ENCODE measurements at regions not wholly inside any gene's neighbourhood (a gene's known extent, or its start where the extent isn't known, plus 50 kb on each side); places are given as distances from the start of the nearest gene placed in this dataset.

DNA sequence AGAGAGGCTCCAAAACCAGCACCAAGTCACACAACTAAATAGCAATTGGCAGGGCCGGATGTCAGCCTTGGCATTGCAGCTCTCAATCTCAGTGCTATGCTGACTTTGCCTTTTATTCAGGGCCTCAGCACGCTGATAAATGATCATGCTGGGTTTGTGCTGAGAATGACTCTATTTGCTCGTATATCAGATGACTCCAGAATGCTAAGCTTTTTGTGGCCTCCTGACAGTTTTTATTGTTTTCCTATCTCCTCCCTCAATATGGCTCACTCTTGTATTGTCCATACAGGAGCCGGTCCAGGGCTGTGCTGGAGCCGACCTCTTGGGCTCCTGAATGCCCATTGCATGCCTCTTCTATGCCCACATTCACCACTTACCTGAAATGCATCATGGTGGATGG, 211.0 kb downstream of the EFNB2 start:
- H3K27ac Mint-ChIP-seq: no peak overlapping the region
- H3K36me3 ChIP-seq (ENCODE audit: control insufficient read depth in 2 of 2, extremely low read depth in 1 of 2, insufficient read depth in 1 of 2, low read length in 1 of 2): no peaks in the 10 kb centered on the region
- H3K4me3 ChIP-seq (ENCODE audit: control insufficient read depth in 1 of 2, extremely low read depth in 1 of 2, low read length in 1 of 2): no peak overlapping the region
- H3K4me1 Mint-ChIP-seq: no peaks in the 10 kb centered on the region
- H3K27ac ChIP-seq (ENCODE audit: low read length): no peak overlapping the region
- POLR2A ChIA-PET: no interaction called here
- peaks cover 15 to 18% (median 17%) of the 10 kb centered on the region in 3 donors for H3K9me3 Mint-ChIP-seq
- H3K27me3 Mint-ChIP-seq: peaks cover 0 to 4% of the 10 kb centered on the region in 2 donors
- H3K27me3 ChIP-seq (replicated peaks in 1 of 2; ENCODE audit: control insufficient read depth in 2 of 2, extremely low read depth in 1 of 2, insufficient read depth in 2 of 2, low read length in 1 of 2): no peaks in the 10 kb centered on the region
- no peak overlapping the region for H3K4me3 Mint-ChIP-seq
- no peaks in the 10 kb centered on the region for H3K36me3 Mint-ChIP-seq
- no peak for ATAC-seq (replicated peaks in 1 of 4)
- CTCF ChIA-PET: no interaction called here
- 52% methylated on average over 2 of the region's 5 CpGs for WGBS (ENCODE audit: insufficient coverage)
- no peaks in the 10 kb centered on the region for H3K4me1 ChIP-seq (ENCODE audit: control insufficient read depth in 1 of 2, extremely low read depth in 1 of 2, insufficient read depth in 2 of 2, low read length in 2 of 2)
- no peaks in the 10 kb centered on the region for H3K9me3 ChIP-seq
- DNase-seq: no peak

GRCh38 chr13:106322628-106323027, 212.8 kb downstream of the EFNB2 start:
- H3K27me3 Mint-ChIP-seq: no peaks in the 10 kb centered on the region
- H3K4me1 Mint-ChIP-seq: no peaks in the 10 kb centered on the region
- H3K4me3 Mint-ChIP-seq: no peak overlapping the region
- ATAC-seq (replicated peaks in 1 of 4) (no peak), DNase-seq (no peak)
- no peak overlapping the region for H3K27ac Mint-ChIP-seq
- H3K9me3 Mint-ChIP-seq: peaks cover 15 to 18% (median 17%) of the 10 kb centered on the region in 3 donors
- Histone ChIP-seq H3K4me1 (ENCODE audit: control insufficient read depth in 1 of 2, extremely low read depth in 1 of 2, insufficient read depth in 2 of 2, low read length in 2 of 2) (no peaks in the 10 kb centered on the region), H3K4me3 (ENCODE audit: control insufficient read depth in 1 of 2, extremely low read depth in 1 of 2, low read length in 1 of 2) (no peak overlapping the region), H3K27ac (ENCODE audit: low read length) (no peak overlapping the region), H3K27me3 (replicated peaks in 1 of 2; ENCODE audit: control insufficient read depth in 2 of 2, extremely low read depth in 1 of 2, insufficient read depth in 2 of 2, low read length in 1 of 2) (no peaks in the 10 kb centered on the region), H3K36me3 (ENCODE audit: control insufficient read depth in 2 of 2, extremely low read depth in 1 of 2, insufficient read depth in 1 of 2, low read length in 1 of 2) (no peaks in the 10 kb centered on the region), H3K9me3 (no peaks in the 10 kb centered on the region)
- no peaks in the 10 kb centered on the region for H3K36me3 Mint-ChIP-seq
- ChIA-PET CTCF (no interaction called here), POLR2A (no interaction called here)

GRCh38 chr13:106318941-106319411, 216.5 kb downstream of the EFNB2 start:
- no CpG with 5 or more reads among the region's 4 CpGs for WGBS (ENCODE audit: insufficient coverage)
- H3K27me3 ChIP-seq (replicated peaks in 1 of 2; ENCODE audit: control insufficient read depth in 2 of 2, extremely low read depth in 1 of 2, insufficient read depth in 2 of 2, low read length in 1 of 2): no peaks in the 10 kb centered on the region
- POLR2A ChIA-PET: interaction anchor here in 1 of 2 donors (0.6 kb wide), 1 partner anchor 836 kb away, joined by 4 read pairs; no protein-coding TSS in a partner anchor

DNA sequence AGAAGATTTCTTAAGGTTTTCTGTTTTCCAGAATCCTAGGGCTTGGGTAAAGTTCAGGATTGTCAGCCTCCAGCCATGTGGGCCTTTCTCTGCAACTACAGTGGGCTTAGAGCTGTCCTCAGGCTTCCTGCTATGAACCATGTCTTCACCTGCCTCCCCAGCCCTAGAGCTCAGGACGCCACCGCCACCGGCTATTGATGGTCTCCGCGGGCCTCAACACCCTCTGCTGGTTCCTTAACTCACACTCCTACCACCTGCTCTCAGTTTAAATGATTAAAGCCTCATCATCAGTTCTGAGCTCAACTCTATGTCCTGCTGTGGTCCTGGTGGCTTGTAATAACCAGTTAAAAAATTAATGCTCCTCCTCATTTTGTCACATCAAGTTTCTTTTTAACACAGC, 221.0 kb downstream of the EFNB2 start:
- DNase-seq (no peak), ATAC-seq (replicated peaks in 1 of 4) (peak in 1 of 4 experiments; percentile 17)
- ChIA-PET CTCF (no interaction called here), POLR2A (interaction anchor here in 1 of 2 donors (0.6 kb wide), 1 partner anchor 370 kb away, joined by 4 read pairs; no protein-coding TSS in a partner anchor)
- Mint-ChIP-seq H3K36me3 (no peaks in the 10 kb centered on the region), H3K27me3 (no peaks in the 10 kb centered on the region), H3K4me1 (no peaks in the 10 kb centered on the region), H3K4me3 (no peak overlapping the region), H3K27ac (no peak overlapping the region), H3K9me3 (no peaks in the 10 kb centered on the region)
- Histone ChIP-seq H3K27me3 (replicated peaks in 1 of 2; ENCODE audit: control insufficient read depth in 2 of 2, extremely low read depth in 1 of 2, insufficient read depth in 2 of 2, low read length in 1 of 2) (no peaks in the 10 kb centered on the region), H3K27ac (ENCODE audit: low read length) (no peak overlapping the region), H3K9me3 (no peaks in the 10 kb centered on the region), H3K4me1 (ENCODE audit: control insufficient read depth in 1 of 2, extremely low read depth in 1 of 2, insufficient read depth in 2 of 2, low read length in 2 of 2) (no peaks in the 10 kb centered on the region), H3K36me3 (ENCODE audit: control insufficient read depth in 2 of 2, extremely low read depth in 1 of 2, insufficient read depth in 1 of 2, low read length in 1 of 2) (no peaks in the 10 kb centered on the region), H3K4me3 (ENCODE audit: control insufficient read depth in 1 of 2, extremely low read depth in 1 of 2, low read length in 1 of 2) (no peak overlapping the region)
- 94% methylated on average over 3 of the region's 5 CpGs for WGBS (ENCODE audit: insufficient coverage)

More at GRCh38 chr13:106318941-106319411, 216.5 kb downstream of the EFNB2 start:
- no peaks in the 10 kb centered on the region for H3K27me3 Mint-ChIP-seq
- H3K27ac Mint-ChIP-seq: no peak overlapping the region
- ATAC-seq (replicated peaks in 1 of 4): no peak
- DNase-seq: no peak
- no peaks in the 10 kb centered on the region for H3K9me3 ChIP-seq
- no peak overlapping the region for H3K4me3 ChIP-seq (ENCODE audit: control insufficient read depth in 1 of 2, extremely low read depth in 1 of 2, low read length in 1 of 2)
- CTCF ChIA-PET: no interaction called here
- H3K36me3 Mint-ChIP-seq: no peaks in the 10 kb centered on the region
- no peak overlapping the region for H3K27ac ChIP-seq (ENCODE audit: low read length)
- peaks cover 13 to 17% (median 15%) of the 10 kb centered on the region in 3 donors for H3K9me3 Mint-ChIP-seq
- no peaks in the 10 kb centered on the region for H3K36me3 ChIP-seq (ENCODE audit: control insufficient read depth in 2 of 2, extremely low read depth in 1 of 2, insufficient read depth in 1 of 2, low read length in 1 of 2)
- no peaks in the 10 kb centered on the region for H3K4me1 Mint-ChIP-seq
- no peak overlapping the region for H3K4me3 Mint-ChIP-seq
- no peaks in the 10 kb centered on the region for H3K4me1 ChIP-seq (ENCODE audit: control insufficient read depth in 1 of 2, extremely low read depth in 1 of 2, insufficient read depth in 2 of 2, low read length in 2 of 2)

- ChIA-PET CTCF (no interaction called here), POLR2A (no interaction called here)
- H3K9me3 Mint-ChIP-seq: peaks cover 6 to 11% (median 9%) of the 10 kb centered on the region in 3 donors
- 90% methylated on average over 3 of the region's 9 CpGs for WGBS (ENCODE audit: insufficient coverage)
- H3K27me3 Mint-ChIP-seq: no peaks in the 10 kb centered on the region
- H3K4me3 Mint-ChIP-seq: no peak overlapping the region
- DNase-seq: no peak
- no peaks in the 10 kb centered on the region for H3K4me1 Mint-ChIP-seq
- Histone ChIP-seq H3K9me3 (no peaks in the 10 kb centered on the region), H3K36me3 (ENCODE audit: control insufficient read depth in 2 of 2, extremely low read depth in 1 of 2, insufficient read depth in 1 of 2, low read length in 1 of 2) (no peaks in the 10 kb centered on the region), H3K27ac (ENCODE audit: low read length) (no peak overlapping the region), H3K27me3 (replicated peaks in 1 of 2; ENCODE audit: control insufficient read depth in 2 of 2, extremely low read depth in 1 of 2, insufficient read depth in 2 of 2, low read length in 1 of 2) (no peaks in the 10 kb centered on the region), H3K4me3 (ENCODE audit: control insufficient read depth in 1 of 2, extremely low read depth in 1 of 2, low read length in 1 of 2) (no peak overlapping the region), H3K4me1 (ENCODE audit: control insufficient read depth in 1 of 2, extremely low read depth in 1 of 2, insufficient read depth in 2 of 2, low read length in 2 of 2) (no peaks in the 10 kb centered on the region)
- H3K36me3 Mint-ChIP-seq: no peaks in the 10 kb centered on the region
- no peak overlapping the region for H3K27ac Mint-ChIP-seq
- ATAC-seq (replicated peaks in 1 of 4): no peak
Observed at GRCh38 chr13:106311004-106311403, 224.5 kb downstream of the EFNB2 start.

DNA sequence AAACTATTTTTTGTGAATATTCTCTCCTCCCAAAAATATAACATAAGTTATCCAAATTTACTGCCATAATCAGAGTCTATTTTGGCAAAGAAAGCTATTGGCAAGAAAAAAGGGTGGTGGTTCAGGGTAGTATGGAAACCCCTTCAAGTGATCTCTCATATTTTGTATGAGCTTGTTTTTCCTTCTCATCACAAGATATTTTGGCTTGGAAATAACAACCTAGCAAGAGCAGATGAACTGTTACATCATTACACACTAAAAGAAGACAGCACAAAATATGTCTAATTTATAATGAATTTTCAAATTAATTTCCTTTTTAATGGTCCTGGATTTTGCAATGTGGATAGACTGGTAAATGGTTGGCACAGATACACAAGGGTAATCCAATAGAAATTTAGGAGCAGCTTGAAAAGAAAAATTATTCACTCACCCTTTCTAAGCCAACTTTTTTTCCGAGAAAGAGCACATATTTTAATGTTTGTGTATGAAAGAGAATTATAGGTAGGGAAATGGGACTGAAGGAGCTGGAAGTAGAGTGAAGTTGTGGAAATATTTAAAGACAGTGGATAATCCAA, 225.1 kb downstream of the EFNB2 start:
- ChIA-PET POLR2A (no interaction called here), CTCF (no interaction called here)
- no CpG with 5 or more reads among the region's 1 CpG for WGBS (ENCODE audit: insufficient coverage)

More for the DNA sequence above, 225.1 kb downstream of the EFNB2 start:
- Histone ChIP-seq H3K36me3 (ENCODE audit: control insufficient read depth in 2 of 2, extremely low read depth in 1 of 2, insufficient read depth in 1 of 2, low read length in 1 of 2) (no peaks in the 10 kb centered on the region), H3K27ac (ENCODE audit: low read length) (no peak overlapping the region), H3K27me3 (replicated peaks in 1 of 2; ENCODE audit: control insufficient read depth in 2 of 2, extremely low read depth in 1 of 2, insufficient read depth in 2 of 2, low read length in 1 of 2) (no peaks in the 10 kb centered on the region), H3K4me3 (ENCODE audit: control insufficient read depth in 1 of 2, extremely low read depth in 1 of 2, low read length in 1 of 2) (no peak overlapping the region), H3K4me1 (ENCODE audit: control insufficient read depth in 1 of 2, extremely low read depth in 1 of 2, insufficient read depth in 2 of 2, low read length in 2 of 2) (no peaks in the 10 kb centered on the region), H3K9me3 (no peaks in the 10 kb centered on the region)
- H3K4me3 Mint-ChIP-seq: no peak overlapping the region
- H3K27me3 Mint-ChIP-seq: no peaks in the 10 kb centered on the region
- ATAC-seq (replicated peaks in 1 of 4) (no peak), DNase-seq (no peak)
- H3K4me1 Mint-ChIP-seq: no peaks in the 10 kb centered on the region
- no peak overlapping the region for H3K27ac Mint-ChIP-seq
- peaks cover 7 to 11% (median 9%) of the 10 kb centered on the region in 3 donors for H3K9me3 Mint-ChIP-seq
- H3K36me3 Mint-ChIP-seq: no peaks in the 10 kb centered on the region
